HFFc6 (cell line): ENCODE measurements at regions not wholly inside any gene's neighbourhood (a gene's known extent, or its start where the extent isn't known, plus 50 kb on each side); places are given as distances from the start of the nearest gene placed in this dataset.

Experiments used
- DNase-seq: peaks from one replicate; pipeline ENCODE4 v3.0.0-alpha.2; 2018
- H3K27ac Mint-ChIP-seq: 2 replicates; pipeline ENCODE4 v1.8.0; 2020; ENCODE audit warnings: mild to moderate bottlenecking, mixed read lengths
- H3K27me3 Mint-ChIP-seq: 2 replicates; pipeline ENCODE4 v1.8.0; 2021; ENCODE audit warnings: mild to moderate bottlenecking, moderate library complexity, mixed read lengths; ENCODE audit not compliant: insufficient read depth
- H3K36me3 Mint-ChIP-seq: 2 replicates; pipeline ENCODE4 v1.8.0; 2021; ENCODE audit warnings: low read depth, mixed read lengths
- H3K4me1 Mint-ChIP-seq: 2 replicates; pipeline ENCODE4 v1.8.0; 2020; ENCODE audit warnings: low read depth, mixed read lengths
- H3K4me3 Mint-ChIP-seq: 2 replicates; pipeline ENCODE4 v1.8.0; 2020; ENCODE audit warnings: mild to moderate bottlenecking, moderate library complexity, mixed read lengths
- H3K9me3 Mint-ChIP-seq: 2 replicates; pipeline ENCODE4 v1.8.0; 2020; ENCODE audit warnings: mild to moderate bottlenecking, mixed read lengths
- TF ChIP-seq, protein P1 (sequence below): fragments of 200-600 bp; sonication (generic); IDR thresholded peaks from 2 replicates; pipeline ENCODE4 v1.5.0; 2021; ENCODE audit warnings: antibody characterized with exemption, mild to moderate bottlenecking

DNA sequence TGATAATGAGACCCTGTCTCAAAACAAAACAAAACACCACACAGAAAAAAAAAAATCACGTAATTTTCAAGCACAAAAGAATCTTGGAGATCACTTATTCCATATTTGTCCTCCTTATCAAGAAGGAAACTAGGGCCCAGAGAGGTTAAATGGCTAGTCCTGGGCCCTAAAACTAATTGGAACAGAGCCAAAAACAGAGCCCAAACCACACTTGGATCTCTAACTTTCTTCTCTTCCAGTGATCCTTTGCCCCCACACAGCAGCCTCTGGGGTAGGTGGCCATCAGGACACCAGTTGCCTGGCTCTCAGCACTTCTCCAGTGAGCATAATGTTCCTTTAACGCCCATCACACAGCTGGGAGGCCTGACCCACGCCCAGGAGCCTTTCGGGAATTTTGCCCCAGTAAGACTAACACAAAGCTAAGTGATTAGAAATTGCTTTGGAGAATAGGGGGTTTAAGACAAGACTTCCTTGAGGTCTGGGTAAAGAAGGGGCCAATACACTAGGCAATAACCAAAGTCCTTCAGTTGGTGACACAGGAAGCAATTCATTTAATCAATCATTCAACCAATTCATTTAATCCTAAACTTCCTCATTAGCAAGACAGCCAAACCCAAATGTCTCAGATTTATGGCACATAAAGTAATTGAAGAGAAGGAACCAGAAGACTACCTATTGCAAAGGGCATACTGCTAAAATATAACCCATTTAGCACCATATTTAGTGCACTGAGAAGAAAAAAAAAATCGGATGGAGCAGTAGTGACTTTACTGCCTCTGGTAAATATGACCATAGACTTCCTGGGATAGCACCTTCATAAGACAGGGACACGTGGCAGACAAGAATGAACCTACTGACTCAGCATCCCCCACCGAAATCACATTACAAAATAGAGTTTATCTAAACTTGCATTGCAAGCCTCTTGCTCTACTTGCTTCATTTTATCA is 77.8 kb downstream of the ZNF608 start:
- Mint-ChIP-seq H3K4me1 (peaks cover 47% of the 10 kb centered on the region), H3K4me3 (no peak overlapping the region), H3K27me3 (no peaks in the 10 kb centered on the region; the same call in 1 of the 2 replicates), H3K36me3 (no peaks in the 10 kb centered on the region), H3K9me3 (no peaks in the 10 kb centered on the region), H3K27ac (no peak overlapping the region)
- TF ChIP-seq, protein P1, sequence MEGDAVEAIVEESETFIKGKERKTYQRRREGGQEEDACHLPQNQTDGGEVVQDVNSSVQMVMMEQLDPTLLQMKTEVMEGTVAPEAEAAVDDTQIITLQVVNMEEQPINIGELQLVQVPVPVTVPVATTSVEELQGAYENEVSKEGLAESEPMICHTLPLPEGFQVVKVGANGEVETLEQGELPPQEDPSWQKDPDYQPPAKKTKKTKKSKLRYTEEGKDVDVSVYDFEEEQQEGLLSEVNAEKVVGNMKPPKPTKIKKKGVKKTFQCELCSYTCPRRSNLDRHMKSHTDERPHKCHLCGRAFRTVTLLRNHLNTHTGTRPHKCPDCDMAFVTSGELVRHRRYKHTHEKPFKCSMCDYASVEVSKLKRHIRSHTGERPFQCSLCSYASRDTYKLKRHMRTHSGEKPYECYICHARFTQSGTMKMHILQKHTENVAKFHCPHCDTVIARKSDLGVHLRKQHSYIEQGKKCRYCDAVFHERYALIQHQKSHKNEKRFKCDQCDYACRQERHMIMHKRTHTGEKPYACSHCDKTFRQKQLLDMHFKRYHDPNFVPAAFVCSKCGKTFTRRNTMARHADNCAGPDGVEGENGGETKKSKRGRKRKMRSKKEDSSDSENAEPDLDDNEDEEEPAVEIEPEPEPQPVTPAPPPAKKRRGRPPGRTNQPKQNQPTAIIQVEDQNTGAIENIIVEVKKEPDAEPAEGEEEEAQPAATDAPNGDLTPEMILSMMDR = no peak
- DNase-seq = no peak

DNA sequence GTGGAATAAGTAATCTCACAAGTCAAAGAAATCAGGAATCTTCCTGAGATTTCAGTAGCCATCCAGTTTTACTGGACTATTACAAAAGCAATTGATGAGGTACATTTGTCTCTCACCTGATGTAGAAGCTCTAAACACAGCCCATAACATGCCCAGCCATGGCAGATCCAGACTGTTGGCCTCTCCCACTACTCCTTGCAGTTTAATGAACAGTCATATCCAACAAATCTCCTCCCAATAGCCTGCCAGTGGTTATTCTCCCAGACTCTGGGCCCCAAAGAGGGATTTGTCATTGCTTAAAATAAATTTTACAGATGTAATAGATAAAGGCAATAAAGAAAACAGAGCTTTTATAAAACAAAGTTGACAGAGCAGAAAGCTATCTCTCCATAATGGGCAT is 80.8 kb downstream of the ZNF608 start:
- H3K4me3 Mint-ChIP-seq = no peak overlapping the region
- TF ChIP-seq, protein P1 = no peak
- H3K27me3 Mint-ChIP-seq = no peaks in the 10 kb centered on the region; the same call in 1 of the 2 replicates
- no peaks in the 10 kb centered on the region for H3K36me3 Mint-ChIP-seq
- no peak overlapping the region for H3K27ac Mint-ChIP-seq
- DNase-seq = no peak
- H3K4me1 Mint-ChIP-seq = peaks cover 71% of the 10 kb centered on the region
- H3K9me3 Mint-ChIP-seq = no peaks in the 10 kb centered on the region

DNA sequence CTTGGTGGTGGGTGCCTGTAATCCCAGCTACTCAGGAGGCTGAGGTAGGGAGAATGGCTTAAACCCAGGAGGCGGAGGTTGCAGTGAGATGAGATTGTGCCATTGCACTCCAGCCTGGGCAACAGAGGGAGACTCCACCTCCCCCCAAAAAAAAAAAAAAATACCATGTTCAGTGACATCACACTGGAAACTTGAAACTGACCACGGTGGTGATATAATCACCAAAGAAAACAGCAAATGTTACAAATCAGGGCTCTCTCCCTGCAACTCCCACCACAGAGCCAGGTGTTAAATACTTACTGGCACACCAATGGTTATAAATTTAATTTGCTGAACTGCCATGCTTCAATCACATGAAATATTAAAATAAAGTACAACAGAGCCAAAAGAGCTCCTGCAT is 81.4 kb downstream of the ZNF608 start:
- no peak overlapping the region for H3K27ac Mint-ChIP-seq
- no peak overlapping the region for H3K4me3 Mint-ChIP-seq
- no peaks in the 10 kb centered on the region for H3K36me3 Mint-ChIP-seq
- H3K27me3 Mint-ChIP-seq = no peaks in the 10 kb centered on the region
- no peaks in the 10 kb centered on the region for H3K9me3 Mint-ChIP-seq
- TF ChIP-seq, protein P1 = no peak
- peaks cover 71% of the 10 kb centered on the region for H3K4me1 Mint-ChIP-seq
- no peak for DNase-seq

DNA sequence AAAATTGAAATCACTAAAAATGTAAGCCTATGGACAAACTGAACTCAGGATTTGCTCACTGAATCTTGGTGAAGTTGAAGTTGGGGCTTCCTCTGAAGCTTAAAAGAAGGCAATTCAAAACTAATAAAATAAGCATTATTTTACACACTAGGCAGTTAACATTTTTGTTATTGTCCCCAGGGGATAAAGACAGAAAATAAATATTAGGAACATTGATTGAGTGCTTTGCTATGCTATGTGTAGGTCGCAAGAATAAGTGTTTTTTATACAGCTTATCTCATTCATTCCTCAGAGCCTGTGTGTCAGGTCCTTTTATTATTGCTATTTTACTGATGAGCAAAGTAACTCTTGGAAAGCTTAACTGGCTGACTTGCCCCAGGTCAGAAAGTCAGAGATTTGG is 82.2 kb downstream of the ZNF608 start:
- no peaks in the 10 kb centered on the region for H3K27me3 Mint-ChIP-seq
- TF ChIP-seq, protein P1 = no peak
- no peaks in the 10 kb centered on the region for H3K9me3 Mint-ChIP-seq
- H3K36me3 Mint-ChIP-seq = no peaks in the 10 kb centered on the region
- peaks cover 71% of the 10 kb centered on the region for H3K4me1 Mint-ChIP-seq
- H3K27ac Mint-ChIP-seq = peak overlapping the region; percentile 14; the same call in 1 of the 2 replicates
- DNase-seq = no peak
- no peak overlapping the region for H3K4me3 Mint-ChIP-seq

DNA sequence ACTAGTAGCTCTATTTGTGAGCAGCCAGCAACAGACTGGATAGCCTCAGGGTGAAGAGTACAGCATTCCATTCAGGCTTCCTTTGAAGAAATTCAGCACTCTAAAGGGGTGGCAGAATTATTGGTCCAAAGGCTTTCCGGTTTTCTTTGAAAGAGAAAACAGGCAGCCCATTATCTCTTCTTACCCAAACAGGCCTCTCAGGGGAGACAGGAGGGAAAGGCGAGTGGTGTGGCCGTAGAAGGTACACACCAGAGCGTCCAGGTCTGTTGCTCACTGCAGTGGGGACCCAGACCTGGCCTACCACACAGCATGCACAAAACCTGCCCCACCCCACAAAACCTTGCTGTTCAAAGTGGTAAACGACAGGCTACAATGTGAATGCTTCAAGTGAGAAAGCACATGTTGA is 83.3 kb downstream of the ZNF608 start:
- peak; percentile 49 for DNase-seq
- no peaks in the 10 kb centered on the region for H3K9me3 Mint-ChIP-seq

More for the DNA sequence above, 83.3 kb downstream of the ZNF608 start:
- H3K4me1 Mint-ChIP-seq = peaks cover 73% of the 10 kb centered on the region
- TF ChIP-seq, protein P1 = no peak
- H3K4me3 Mint-ChIP-seq = no peak overlapping the region
- H3K27ac Mint-ChIP-seq = peak overlapping the region; percentile 17; the same call in 1 of the 2 replicates
- H3K27me3 Mint-ChIP-seq = no peaks in the 10 kb centered on the region
- H3K36me3 Mint-ChIP-seq = no peaks in the 10 kb centered on the region
